ENCODE measurements at regions not wholly inside any gene's neighbourhood (a gene's known extent, or its start where the extent isn't known, plus 50 kb on each side); places are given as distances from the start of the nearest gene placed in this dataset.
A peak's percentile ranks its signal among the peaks of the same experiment; 100 is the strongest.
"Not testable (repeated sequence)": the region's sequence is repeated elsewhere in the genome, so short reads cannot be mapped to it uniquely, and the experiment has no call there.

- DNase-seq (ENCODE audit: low spot score): no peak
Measured at GRCh38 chr22:11253000-11253511, 4274.9 kb upstream of the OR11H1 start.

- DNase-seq (ENCODE audit: low spot score): not testable (repeated sequence)
Measured at GRCh38 chr22:11270981-11271380, 4257.0 kb upstream of the OR11H1 start.

GRCh38 chr22:11285116-11285838 lies 4242.7 kb upstream of the OR11H1 start:
- DNase-seq (ENCODE audit: low spot score): peak; percentile 20

- not testable (repeated sequence) for DNase-seq (ENCODE audit: low spot score)
Measured at GRCh38 chr22:11285839-11286205, 4242.2 kb upstream of the OR11H1 start.

- DNase-seq (ENCODE audit: low spot score): not testable (repeated sequence)
Measured at GRCh38 chr22:11288246-11289220, 4239.5 kb upstream of the OR11H1 start.

GRCh38 chr22:11298126-11298893 lies 4229.7 kb upstream of the OR11H1 start:
- DNase-seq (ENCODE audit: low spot score): not testable (repeated sequence)

GRCh38 chr22:11302427-11302826 lies 4225.6 kb upstream of the OR11H1 start:
- not testable (repeated sequence) for DNase-seq (ENCODE audit: low spot score)

- DNase-seq (ENCODE audit: low spot score): not testable (repeated sequence)
Measured at GRCh38 chr22:11302904-11303303, 4225.1 kb upstream of the OR11H1 start.

- DNase-seq (ENCODE audit: low spot score): not testable (repeated sequence)
Measured at GRCh38 chr22:11305179-11305578, 4222.8 kb upstream of the OR11H1 start.

GRCh38 chr22:11306933-11307518 lies 4221.0 kb upstream of the OR11H1 start:
- DNase-seq (ENCODE audit: low spot score): not testable (repeated sequence)

GRCh38 chr22:11307998-11308397 lies 4220.0 kb upstream of the OR11H1 start:
- no peak for DNase-seq (ENCODE audit: low spot score)

- DNase-seq (ENCODE audit: low spot score): not testable (repeated sequence)
Measured at GRCh38 chr22:11309777-11310176, 4218.2 kb upstream of the OR11H1 start.

GRCh38 chr22:11310647-11311046 lies 4217.3 kb upstream of the OR11H1 start:
- not testable (repeated sequence) for DNase-seq (ENCODE audit: low spot score)

- not testable (repeated sequence) for DNase-seq (ENCODE audit: low spot score)
Measured at GRCh38 chr22:11312640-11313039, 4215.4 kb upstream of the OR11H1 start.

GRCh38 chr22:11313040-11313759 lies 4214.8 kb upstream of the OR11H1 start:
- DNase-seq (ENCODE audit: low spot score): not testable (repeated sequence)

- DNase-seq (ENCODE audit: low spot score): not testable (repeated sequence)
Measured at GRCh38 chr22:11318633-11319032, 4209.4 kb upstream of the OR11H1 start.

GRCh38 chr22:11324439-11325037 lies 4203.5 kb upstream of the OR11H1 start:
- not testable (repeated sequence) for DNase-seq (ENCODE audit: low spot score)

GRCh38 chr22:11325767-11326166 lies 4202.2 kb upstream of the OR11H1 start:
- no peak for DNase-seq (ENCODE audit: low spot score)

- DNase-seq (ENCODE audit: low spot score): not testable (repeated sequence)
Measured at GRCh38 chr22:11341387-11342068, 4186.5 kb upstream of the OR11H1 start.

GRCh38 chr22:11351181-11351580 lies 4176.8 kb upstream of the OR11H1 start:
- DNase-seq (ENCODE audit: low spot score): not testable (repeated sequence)
